ENCODE measurements at regions not wholly inside any gene's neighbourhood (a gene's known extent, or its start where the extent isn't known, plus 50 kb on each side); places are given as distances from the start of the nearest gene placed in this dataset.
A peak's percentile ranks its signal among the peaks of the same experiment; 100 is the strongest.
"Not testable (repeated sequence)": the region's sequence is repeated elsewhere in the genome, so short reads cannot be mapped to it uniquely, and the experiment has no call there.

DNA sequence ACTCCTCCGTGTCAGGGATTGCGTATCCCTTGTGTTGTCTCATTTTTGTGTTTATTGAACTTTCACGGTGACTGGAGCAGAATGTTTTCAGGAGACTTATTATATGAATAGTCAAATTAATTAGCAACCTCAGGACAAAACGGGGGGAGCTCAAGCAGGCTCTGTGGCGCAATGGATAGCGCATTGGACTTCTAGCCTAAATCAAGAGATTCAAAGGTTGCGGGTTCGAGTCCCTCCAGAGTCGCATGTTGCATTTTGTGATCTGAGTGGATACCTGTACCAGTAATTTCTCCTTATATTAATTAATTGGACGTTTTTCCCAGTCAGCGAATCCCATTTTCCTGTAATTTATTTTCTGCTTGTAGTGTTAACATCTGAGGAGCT lies 89.1 kb upstream of the ZNF184 start:
- H3K4me3 ChIP-seq (ENCODE audit: low read depth, low read length), result peak overlapping the region; percentile 37
- TF ChIP-seq, protein P1, sequence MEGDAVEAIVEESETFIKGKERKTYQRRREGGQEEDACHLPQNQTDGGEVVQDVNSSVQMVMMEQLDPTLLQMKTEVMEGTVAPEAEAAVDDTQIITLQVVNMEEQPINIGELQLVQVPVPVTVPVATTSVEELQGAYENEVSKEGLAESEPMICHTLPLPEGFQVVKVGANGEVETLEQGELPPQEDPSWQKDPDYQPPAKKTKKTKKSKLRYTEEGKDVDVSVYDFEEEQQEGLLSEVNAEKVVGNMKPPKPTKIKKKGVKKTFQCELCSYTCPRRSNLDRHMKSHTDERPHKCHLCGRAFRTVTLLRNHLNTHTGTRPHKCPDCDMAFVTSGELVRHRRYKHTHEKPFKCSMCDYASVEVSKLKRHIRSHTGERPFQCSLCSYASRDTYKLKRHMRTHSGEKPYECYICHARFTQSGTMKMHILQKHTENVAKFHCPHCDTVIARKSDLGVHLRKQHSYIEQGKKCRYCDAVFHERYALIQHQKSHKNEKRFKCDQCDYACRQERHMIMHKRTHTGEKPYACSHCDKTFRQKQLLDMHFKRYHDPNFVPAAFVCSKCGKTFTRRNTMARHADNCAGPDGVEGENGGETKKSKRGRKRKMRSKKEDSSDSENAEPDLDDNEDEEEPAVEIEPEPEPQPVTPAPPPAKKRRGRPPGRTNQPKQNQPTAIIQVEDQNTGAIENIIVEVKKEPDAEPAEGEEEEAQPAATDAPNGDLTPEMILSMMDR (IDR thresholded peaks at IDR 0.05; ENCODE audit: control insufficient read depth, extremely low read depth, insufficient read depth), result no peak
- DNase-seq (ENCODE audit: low read depth), result no peak

DNA sequence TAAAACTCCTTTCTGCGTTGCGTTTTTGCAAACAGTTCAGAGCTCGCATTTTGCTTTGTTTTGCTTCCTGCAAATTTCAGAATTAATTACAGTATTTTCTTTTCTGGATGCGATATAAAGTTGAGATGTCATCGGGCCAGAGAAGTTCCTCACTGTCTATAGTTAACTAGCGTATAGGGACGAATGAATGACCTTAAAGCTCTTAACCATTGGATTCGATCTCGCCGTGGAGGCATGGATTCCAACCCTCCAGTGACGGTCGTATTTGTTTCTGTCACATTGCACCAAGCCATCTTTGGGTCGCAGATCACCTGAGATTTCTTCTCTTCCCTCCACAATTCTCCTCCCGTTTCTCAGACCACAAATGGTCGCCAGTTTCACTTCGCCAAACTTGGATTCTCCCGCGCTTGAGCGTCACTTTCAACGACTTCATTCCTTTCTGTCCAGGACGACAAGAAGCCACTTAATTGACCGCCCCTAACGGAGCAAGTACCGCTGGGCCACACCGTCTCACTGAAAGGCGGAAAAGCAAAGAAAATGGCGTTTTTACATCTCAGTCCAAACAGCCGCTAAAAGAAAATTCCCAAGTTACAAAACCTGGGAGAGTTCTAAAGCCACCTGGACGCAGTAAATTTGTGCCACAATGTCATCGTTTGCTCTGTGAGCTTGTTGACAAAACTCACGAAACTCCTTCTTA lies 85.3 kb upstream of the ZNF184 start:
- DNase-seq (ENCODE audit: low read depth), result no peak
- no peak overlapping the region for H3K4me3 ChIP-seq (ENCODE audit: low read depth, low read length)
- TF ChIP-seq, protein P1 (IDR thresholded peaks at IDR 0.05; ENCODE audit: control insufficient read depth, extremely low read depth, insufficient read depth), result no peak

DNA sequence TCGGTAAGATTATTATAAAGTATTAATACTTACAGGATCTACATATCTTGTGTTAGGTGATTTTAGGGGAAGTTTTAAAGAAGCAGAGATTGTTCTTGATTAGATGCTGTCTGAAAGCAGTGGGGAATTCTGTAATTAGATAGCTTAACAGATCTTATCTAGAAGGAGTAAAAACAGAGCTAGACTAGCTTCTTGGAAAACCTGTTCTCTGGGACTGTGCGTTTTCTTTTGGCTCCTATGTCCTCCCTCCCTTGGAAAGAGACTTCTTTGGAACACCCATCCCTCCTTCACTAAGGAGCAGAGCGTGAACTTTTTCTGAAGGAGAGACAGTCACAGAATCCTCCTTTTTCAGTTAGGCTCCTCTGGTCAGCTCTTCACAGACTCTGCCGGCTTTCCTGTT lies 83.5 kb upstream of the ZNF184 start:
- peak; percentile 49 for DNase-seq (ENCODE audit: low read depth)
- H3K4me3 ChIP-seq (ENCODE audit: low read depth, low read length), result no peak overlapping the region
- TF ChIP-seq, protein P1 (IDR thresholded peaks at IDR 0.05; ENCODE audit: control insufficient read depth, extremely low read depth, insufficient read depth), result no peak

DNA sequence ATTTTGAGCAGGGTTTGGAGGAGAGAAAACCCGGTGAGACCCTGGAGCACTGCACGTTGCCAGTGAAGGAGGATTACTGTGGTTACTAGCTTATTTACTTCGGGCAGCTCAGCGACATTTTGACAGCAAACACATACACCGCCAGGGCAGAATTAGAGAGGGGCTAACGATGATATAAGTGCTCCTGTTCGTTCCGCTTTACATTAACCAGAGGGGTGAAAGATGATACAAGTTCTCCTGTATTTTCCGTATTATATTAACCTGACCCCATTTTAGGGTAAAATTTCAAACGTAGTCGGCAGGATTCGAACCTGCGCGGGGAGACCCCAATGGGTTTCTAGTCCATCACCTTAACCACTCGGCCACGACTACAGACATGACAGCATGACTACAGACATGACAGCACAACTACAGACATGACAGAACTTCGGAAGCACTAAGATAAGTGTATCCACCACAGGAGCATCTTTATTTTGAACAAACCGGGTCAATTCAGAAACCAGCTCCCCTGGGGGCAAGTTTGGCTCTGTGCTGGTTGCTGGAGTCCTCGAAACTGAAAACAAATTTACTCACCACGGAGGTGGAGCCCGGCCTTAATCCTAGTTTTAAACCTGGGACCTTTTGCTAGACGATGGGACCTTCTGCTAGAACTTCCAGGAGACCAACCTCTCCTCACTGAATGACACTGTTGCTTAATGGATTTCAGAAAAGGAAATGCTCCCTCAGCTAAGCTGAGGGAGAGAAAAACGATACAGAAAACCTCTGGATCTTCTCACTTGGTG lies 80.4 kb upstream of the ZNF184 start:
- TF ChIP-seq, protein P1 (IDR thresholded peaks at IDR 0.05; ENCODE audit: control insufficient read depth, extremely low read depth, insufficient read depth), result no peak
- peak; percentile 32 for DNase-seq (ENCODE audit: low read depth)
- peak overlapping the region; percentile 31 for H3K4me3 ChIP-seq (ENCODE audit: low read depth, low read length)

DNA sequence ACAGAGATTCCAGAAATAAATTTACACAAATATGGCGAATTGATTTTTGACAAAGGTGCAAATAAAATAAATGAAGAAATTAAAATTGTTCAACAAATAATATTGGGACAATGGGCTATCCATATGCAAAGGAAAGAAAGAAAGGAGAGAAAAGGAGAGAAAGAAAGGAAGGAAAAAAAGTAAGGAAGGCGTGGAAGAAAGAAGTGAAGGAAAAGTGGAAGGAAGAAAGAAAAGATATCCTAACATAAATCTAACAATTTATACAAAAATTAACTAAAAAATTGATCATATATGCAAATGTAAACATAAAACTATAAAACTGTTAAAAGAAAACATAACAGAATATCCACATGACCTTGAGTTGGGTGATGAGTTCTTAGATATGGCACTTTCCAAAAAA lies 78.7 kb upstream of the ZNF184 start:
- DNase-seq (ENCODE audit: low read depth), result no peak
- H3K4me3 ChIP-seq (ENCODE audit: low read depth, low read length), result no peak overlapping the region
- TF ChIP-seq, protein P1 (IDR thresholded peaks at IDR 0.05; ENCODE audit: control insufficient read depth, extremely low read depth, insufficient read depth), result no peak

DNA sequence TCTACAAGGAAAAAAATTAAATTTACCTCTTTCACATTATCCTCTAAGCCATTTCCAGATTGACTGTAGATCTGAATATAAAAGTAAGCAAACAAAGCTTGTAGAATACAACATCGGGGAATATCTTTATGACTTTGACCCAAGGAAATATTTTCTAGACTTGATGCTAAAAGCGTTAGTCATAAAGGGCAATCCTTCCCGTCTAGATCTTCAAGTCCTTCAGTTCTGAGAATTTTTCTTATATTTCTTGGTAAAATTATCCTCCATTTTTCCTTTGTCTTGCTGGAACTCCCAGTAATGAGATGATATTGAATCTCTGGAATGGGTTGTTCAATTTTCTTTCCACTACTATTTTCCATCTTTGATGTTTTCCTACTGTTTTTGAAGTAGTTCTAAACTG lies 77.8 kb upstream of the ZNF184 start:
- H3K4me3 ChIP-seq (ENCODE audit: low read depth, low read length), result no peak overlapping the region
- TF ChIP-seq, protein P1 (IDR thresholded peaks at IDR 0.05; ENCODE audit: control insufficient read depth, extremely low read depth, insufficient read depth), result no peak

DNA sequence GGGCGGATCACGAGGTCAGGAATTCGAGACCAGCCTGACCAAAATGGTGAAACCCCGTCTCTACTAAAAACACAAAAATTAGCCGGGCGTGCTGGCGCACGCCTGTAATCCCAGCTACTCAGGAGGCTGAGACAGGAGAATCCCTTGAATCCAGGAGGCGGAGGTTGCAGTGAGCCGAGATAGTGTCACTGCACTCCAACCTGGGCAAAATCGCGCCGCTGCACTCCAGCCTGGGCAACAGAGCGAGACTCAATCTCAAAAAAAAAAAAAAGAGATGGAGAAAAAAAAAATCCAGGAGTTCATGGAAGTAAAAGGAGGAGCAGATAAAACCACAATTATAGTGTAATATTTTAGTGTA lies 76.3 kb upstream of the ZNF184 start:
- H3K4me3 ChIP-seq (ENCODE audit: low read depth, low read length), result peak overlapping the region; percentile 46
- DNase-seq (ENCODE audit: low read depth), result not testable (repeated sequence)

More for the DNA sequence above, 77.8 kb upstream of the ZNF184 start:
- DNase-seq (ENCODE audit: low read depth), result no peak
